Cardiac muscle cell (in vitro differentiated cells and primary cell): ENCODE measurements at regions not wholly inside any gene's neighbourhood (a gene's known extent, or its start where the extent isn't known, plus 50 kb on each side); places are given as distances from the start of the nearest gene placed in this dataset.

ENCODE experiments used
- DNase-seq, 2 donors: peaks; one replicate each; pipeline versions ENCODE4 v3.0.0 to v3.0.0-alpha.2; 2010 to 2017; ENCODE audit warnings: low read depth in 1 of 2, low spot score in 1 of 2
- H3K27ac ChIP-seq: fragments of 200-600 bp; sonication (generic); 2 replicates; pipeline ENCODE4 v1.5.1; 2016
- H3K27me3 ChIP-seq: fragments of 200-600 bp; sonication (generic); 2 replicates; pipeline ENCODE4 v1.6.0; 2016; ENCODE audit warnings: control low read depth
- H3K36me3 ChIP-seq: fragments of 200-600 bp; sonication (generic); 2 replicates; pipeline ENCODE4 v1.5.1; 2016; ENCODE audit warnings: control low read depth
- H3K4me1 ChIP-seq: fragments of 200-600 bp; sonication (generic); 2 replicates; pipeline ENCODE4 v1.8.1; 2017; ENCODE audit warnings: low read depth, mild to moderate bottlenecking, mixed run types
- H3K4me3 ChIP-seq: fragments of 200-600 bp; sonication (generic); 2 replicates; pipeline ENCODE4 v1.5.1; 2016; ENCODE audit warnings: mild to moderate bottlenecking
- H3K9me3 ChIP-seq: fragments of 200-600 bp; sonication (generic); 2 replicates; pipeline ENCODE4 v1.5.1; 2017; ENCODE audit warnings: low read depth, mild to moderate bottlenecking, control low read depth
- CTCF ChIP-seq: IDR thresholded peaks from 2 replicates; pipeline ENCODE4 v1.5.1; 2012; ENCODE audit warnings: low read depth, mild to moderate bottlenecking, low read length

- Histone ChIP-seq H3K4me3 (no peak overlapping the region), H3K9me3 (no peaks in the 10 kb centered on the region), H3K36me3 (no peaks in the 10 kb centered on the region), H3K27me3 (no peaks in the 10 kb centered on the region), H3K4me1 (no peaks in the 10 kb centered on the region), H3K27ac (no peak overlapping the region)
- DNase-seq: no peak
- no peak for TF ChIP-seq CTCF
Measured at GRCh38 chr1:171431994-171432393, 53.3 kb upstream of the PRRC2C start.

GRCh38 chr1:171432473-171432872 lies 52.9 kb upstream of the PRRC2C start:
- H3K4me1 ChIP-seq: no peaks in the 10 kb centered on the region
- no peaks in the 10 kb centered on the region for H3K9me3 ChIP-seq
- no peak overlapping the region for H3K27ac ChIP-seq
- H3K36me3 ChIP-seq: no peaks in the 10 kb centered on the region
- DNase-seq: no peak
- no peak for TF ChIP-seq CTCF
- no peak overlapping the region for H3K4me3 ChIP-seq
- H3K27me3 ChIP-seq: no peaks in the 10 kb centered on the region

- H3K9me3 ChIP-seq: no peaks in the 10 kb centered on the region
- no peaks in the 10 kb centered on the region for H3K27me3 ChIP-seq
- no peak for TF ChIP-seq CTCF
- H3K36me3 ChIP-seq: no peaks in the 10 kb centered on the region
- peak in 1 of 2 donors; percentile 23 for DNase-seq
- no peaks in the 10 kb centered on the region for H3K4me1 ChIP-seq
- H3K27ac ChIP-seq: no peak overlapping the region
- no peak overlapping the region for H3K4me3 ChIP-seq
Measured at GRCh38 chr1:171433451-171433850, 51.9 kb upstream of the PRRC2C start.

- no peak overlapping the region for H3K27ac ChIP-seq
Measured at GRCh38 chr1:171434717-171435346, 50.5 kb upstream of the PRRC2C start.

More at GRCh38 chr1:171434717-171435346, 50.5 kb upstream of the PRRC2C start:
- TF ChIP-seq CTCF: no peak
- Histone ChIP-seq H3K4me3 (no peak overlapping the region), H3K27me3 (no peaks in the 10 kb centered on the region), H3K36me3 (no peaks in the 10 kb centered on the region), H3K4me1 (no peaks in the 10 kb centered on the region), H3K9me3 (no peaks in the 10 kb centered on the region)
- DNase-seq: peak in 1 of 2 donors; percentile 94
